H1 (cell line): ENCODE measurements at regions not wholly inside any gene's neighbourhood (a gene's known extent, or its start where the extent isn't known, plus 50 kb on each side); places are given as distances from the start of the nearest gene placed in this dataset.

Source experiments
- CTCF ChIA-PET: fragments of 300-600 bp; sonication (Branson Sonifier 250); formaldehyde crosslinking; loops from one replicate; lab custom pipeline; 2021; ENCODE audit not compliant: partially characterized antibody; lab: Charles Lee
- POLR2A ChIA-PET: fragments of 300-600 bp; sonication (Branson Sonifier 250); formaldehyde crosslinking; loops from one replicate; lab custom pipeline; 2021; ENCODE audit warnings: inconsistent platforms; ENCODE audit not compliant: partially characterized antibody; lab: Charles Lee
- DNase-seq, 2 experiments: peaks; one replicate each; pipeline versions ENCODE4 v3.0.0 to v3.0.0-alpha.2; 2010 to 2022; ENCODE audit warnings: low spot score in 2 of 2, low read depth in 1 of 2, mixed read lengths in 1 of 2
- FAIRE-seq: peaks from 2 replicates; lab custom pipeline; 2011; peaks lifted over from hg19 to GRCh38; lab: Jason Lieb, UNC
- H2AFZ ChIP-seq: 2 replicates; pipeline ENCODE4 v1.8.1; 2012; ENCODE audit warnings: low read length, inconsistent platforms
- H2AK5ac ChIP-seq: 2 replicates; pipeline ENCODE4 v1.6.1; 2013; ENCODE audit warnings: low read depth, low read length
- H2BK120ac ChIP-seq: replicated peaks from 2 replicates; pipeline ENCODE3; 2013; ENCODE audit warnings: low read depth, low read length, inconsistent platforms
- H2BK12ac ChIP-seq: 2 replicates; pipeline ENCODE4 v1.6.1; 2013; ENCODE audit warnings: low read depth, low read length
- H2BK15ac ChIP-seq: 2 replicates; pipeline ENCODE4 v1.6.1; 2013; ENCODE audit warnings: low read length
- H2BK20ac ChIP-seq: 2 replicates; pipeline ENCODE4 v1.6.1; 2013; ENCODE audit warnings: low read length
- H2BK5ac ChIP-seq: 2 replicates; pipeline ENCODE4 v1.6.1; 2013; ENCODE audit warnings: low read depth, low read length
- H3K14ac ChIP-seq: 2 replicates; pipeline ENCODE4 v1.6.1; 2013; ENCODE audit warnings: inconsistent platforms; ENCODE audit not compliant: insufficient read length
- H3K18ac ChIP-seq: 2 replicates; pipeline ENCODE4 v1.6.1; 2013; ENCODE audit warnings: low read length; ENCODE audit errors: extremely low read depth
- H3K23ac ChIP-seq: 2 replicates; pipeline ENCODE4 v1.6.1; 2013; ENCODE audit warnings: inconsistent platforms; ENCODE audit not compliant: insufficient read length
- H3K23me2 ChIP-seq: 2 replicates; pipeline ENCODE4 v1.6.1; 2013; ENCODE audit warnings: low read depth, low read length
- H3K27ac ChIP-seq: 2 replicates; pipeline ENCODE4 v1.6.1; 2011; ENCODE audit warnings: low read depth, low read length, inconsistent platforms
- H3K27me3 ChIP-seq, 4 experiments: replicated peaks in 1 of 4; 1 replicate in 1 of 4; 2 replicates in 3 of 4; pipeline versions ENCODE4 v1.6.1 to v1.8.1; 2011 to 2013; ENCODE audit warnings: low read length in 3 of 4, mild to moderate bottlenecking in 3 of 4, inconsistent platforms in 2 of 4, mixed read lengths in 2 of 4, moderate library complexity in 1 of 4; ENCODE audit not compliant: control insufficient read depth in 3 of 4, insufficient read depth in 3 of 4; ENCODE audit errors: extremely low read depth in 1 of 4
- H3K36me3 ChIP-seq, 4 experiments: 2 replicates each; pipeline versions ENCODE4 v1.6.1 to v1.8.1; 2011 to 2013; ENCODE audit warnings: mild to moderate bottlenecking in 4 of 4, low read length in 3 of 4, moderate library complexity in 2 of 4, control low read depth in 1 of 4, inconsistent platforms in 1 of 4; ENCODE audit not compliant: insufficient read depth in 4 of 4, control insufficient read depth in 2 of 4
- H3K4ac ChIP-seq: replicated peaks from 2 replicates; pipeline ENCODE3; 2013; ENCODE audit warnings: low read length, low read depth, mixed read lengths, inconsistent platforms; ENCODE audit not compliant: insufficient read length
- H3K4me1 ChIP-seq, 4 experiments: replicated peaks in 1 of 4; 1 replicate in 1 of 4; 2 replicates in 3 of 4; pipeline versions ENCODE4 v1.6.1 to v1.8.1; 2011 to 2013; ENCODE audit warnings: low read length in 3 of 4, inconsistent platforms in 2 of 4, mixed read lengths in 1 of 4; ENCODE audit not compliant: insufficient read depth in 4 of 4, control insufficient read depth in 3 of 4
- H3K4me2 ChIP-seq, 2 experiments: 2 replicates each; pipeline versions ENCODE4 v1.6.1 to v1.8.1; 2011 to 2013; ENCODE audit warnings: low read depth in 2 of 2, low read length in 2 of 2, control low read depth in 1 of 2, inconsistent platforms in 1 of 2, mild to moderate bottlenecking in 1 of 2; ENCODE audit not compliant: insufficient read depth in 1 of 2
- H3K4me3 ChIP-seq, 4 experiments: fragments of 200-600, 300-600 bp in 1 of 4; sonication (generic), shearing (Covaris generic), sonication (Bioruptor Twin) in 1 of 4; 2 replicates each; pipeline versions ENCODE4 v1.5.1 to v1.8.1; 2011 to 2016; ENCODE audit warnings: low read length in 4 of 4, low read depth in 3 of 4, control low read depth in 2 of 4, inconsistent platforms in 2 of 4, mild to moderate bottlenecking in 2 of 4, mixed read lengths in 1 of 4, moderate library complexity in 1 of 4; ENCODE audit not compliant: insufficient read depth in 2 of 4; ENCODE audit errors: extremely low read depth in 1 of 4
- H3K56ac ChIP-seq: replicated peaks from 2 replicates; pipeline ENCODE3; 2013; ENCODE audit warnings: low read depth, mild to moderate bottlenecking, mixed read lengths, low read length, inconsistent platforms; ENCODE audit not compliant: insufficient read length
- H3K79me1 ChIP-seq: 2 replicates; pipeline ENCODE4 v1.6.1; 2013; ENCODE audit warnings: low read depth, low read length, control low read depth
- H3K79me2 ChIP-seq, 2 experiments: 2 replicates each; pipeline versions ENCODE4 v1.6.1 to v1.8.1; 2012 to 2013; ENCODE audit warnings: low read length in 2 of 2, mild to moderate bottlenecking in 2 of 2, inconsistent platforms in 1 of 2; ENCODE audit not compliant: insufficient read depth in 2 of 2, control insufficient read depth in 1 of 2
- H3K9ac ChIP-seq, 4 experiments: replicated peaks in 1 of 4; 1 replicate in 1 of 4; 2 replicates in 3 of 4; pipeline versions ENCODE4 v1.6.1 to v1.8.1; 2011 to 2013; ENCODE audit warnings: low read depth in 3 of 4, low read length in 3 of 4, control low read depth in 2 of 4, mild to moderate bottlenecking in 2 of 4, moderate library complexity in 2 of 4, inconsistent platforms in 1 of 4; ENCODE audit errors: extremely low read depth in 1 of 4
- H3K9me3 ChIP-seq, 2 experiments: 2 replicates each; pipeline versions ENCODE4 v1.6.1 to v1.8.1; 2012 to 2013; ENCODE audit warnings: mild to moderate bottlenecking in 2 of 2, moderate library complexity in 2 of 2, control low read depth in 1 of 2, inconsistent platforms in 1 of 2, low read depth in 1 of 2, low read length in 1 of 2, mixed read lengths in 1 of 2; ENCODE audit not compliant: insufficient read depth in 2 of 2
- H4K20me1 ChIP-seq, 2 experiments: replicated peaks in 1 of 2; 2 replicates each; pipeline versions ENCODE3 to v1.8.1; 2011 to 2013; ENCODE audit warnings: inconsistent platforms in 2 of 2, low read length in 2 of 2, mild to moderate bottlenecking in 1 of 2; ENCODE audit not compliant: insufficient read depth in 2 of 2, control insufficient read depth in 1 of 2
- H4K5ac ChIP-seq: 2 replicates; pipeline ENCODE4 v1.6.1; 2013; ENCODE audit warnings: low read length, low read depth, mixed read lengths, inconsistent platforms; ENCODE audit not compliant: insufficient read length
- H4K8ac ChIP-seq: 2 replicates; pipeline ENCODE4 v1.8.0; 2013; ENCODE audit warnings: mild to moderate bottlenecking, moderate library complexity, low read length, inconsistent platforms; ENCODE audit not compliant: insufficient read depth; ENCODE audit errors: extremely low read depth
- H4K91ac ChIP-seq: replicated peaks from 2 replicates; pipeline ENCODE3; 2013; ENCODE audit warnings: low read length, mixed read lengths, inconsistent platforms; ENCODE audit not compliant: insufficient read length
- CBX8 ChIP-seq: fragments of 300-800, 300-1000 bp; sonication (generic); IDR thresholded peaks from 2 replicates; pipeline ENCODE4 v1.7.1; 2016; ENCODE audit warnings: low read depth, low read length, borderline replicate concordance
- GTF2F1 ChIP-seq: IDR thresholded peaks from 2 replicates; pipeline ENCODE4 v1.6.1; 2012; ENCODE audit warnings: low read depth, low read length, improper control_type of control experiment, borderline replicate concordance
- MAFK ChIP-seq: IDR thresholded peaks from 2 replicates; pipeline ENCODE4 v1.6.1; 2012; ENCODE audit warnings: low read depth, mild to moderate bottlenecking, improper control_type of control experiment, low read length
- POLR2A ChIP-seq, 2 experiments: IDR thresholded peaks; 1 replicate in 1 of 2; 2 replicates in 1 of 2; pipeline ENCODE4 v1.6.1; 2011; ENCODE audit warnings: low read depth in 2 of 2, low read length in 2 of 2, mild to moderate bottlenecking in 2 of 2; ENCODE audit errors: control extremely low read depth in 1 of 2
- POU5F1 ChIP-seq: IDR thresholded peaks from 2 replicates; pipeline ENCODE4 v1.6.1; 2011; ENCODE audit warnings: low read depth, mild to moderate bottlenecking, low read length, moderate library complexity
- RNF2 ChIP-seq: fragments of 200-900, 300-1000 bp; sonication (generic); IDR thresholded peaks from 2 replicates; pipeline ENCODE4 v1.7.1; 2016; ENCODE audit warnings: borderline replicate concordance, low read depth, mild to moderate bottlenecking, antibody characterized with exemption, low read length; ENCODE audit not compliant: poor library complexity, severe bottlenecking; ENCODE audit errors: missing control alignments
- SIRT6 ChIP-seq: IDR thresholded peaks from one replicate; pipeline ENCODE4 v1.7.1; 2012; ENCODE audit warnings: low read length, inconsistent platforms
- SP4 ChIP-seq: IDR thresholded peaks from 2 replicates; pipeline ENCODE4 v1.6.1; 2012; ENCODE audit warnings: low read length, inconsistent platforms
- SRF ChIP-seq: IDR thresholded peaks from 2 replicates; pipeline ENCODE4 v1.6.1; 2011; ENCODE audit warnings: mild to moderate bottlenecking, low read depth, low read length, moderate library complexity
- SUZ12 ChIP-seq: fragments of 200-600 bp; sonication (generic); IDR thresholded peaks from 2 replicates; pipeline ENCODE4 v1.6.1; 2012; ENCODE audit warnings: mild to moderate bottlenecking, inconsistent platforms, low read length, moderate library complexity, mixed read lengths
- WGBS, 2 experiments: shearing (Covaris generic) in 1 of 2; methylation state at CpG; one replicate each; pipeline versions ENCODE4 v1.1.6 to v1.1.7; 2013 to 2015; ENCODE audit warnings: low lambda C conversion rate in 2 of 2, mixed read lengths in 2 of 2, inconsistent platforms in 1 of 2, low coverage in 1 of 2, missing lambda C conversion rate in 1 of 2; ENCODE audit not compliant: insufficient replicate concordance in 2 of 2, insufficient coverage in 1 of 2, insufficient read length in 1 of 2; ENCODE audit errors: extremely low coverage in 1 of 2, missing lambda C conversion rate in 1 of 2; 5-methylcytosine and 5-hydroxymethylcytosine counted together
- TF ChIP-seq, protein P1 (sequence below): IDR thresholded peaks from 2 replicates; pipeline ENCODE4 v1.6.1; 2012; ENCODE audit warnings: low read length, inconsistent platforms

DNA sequence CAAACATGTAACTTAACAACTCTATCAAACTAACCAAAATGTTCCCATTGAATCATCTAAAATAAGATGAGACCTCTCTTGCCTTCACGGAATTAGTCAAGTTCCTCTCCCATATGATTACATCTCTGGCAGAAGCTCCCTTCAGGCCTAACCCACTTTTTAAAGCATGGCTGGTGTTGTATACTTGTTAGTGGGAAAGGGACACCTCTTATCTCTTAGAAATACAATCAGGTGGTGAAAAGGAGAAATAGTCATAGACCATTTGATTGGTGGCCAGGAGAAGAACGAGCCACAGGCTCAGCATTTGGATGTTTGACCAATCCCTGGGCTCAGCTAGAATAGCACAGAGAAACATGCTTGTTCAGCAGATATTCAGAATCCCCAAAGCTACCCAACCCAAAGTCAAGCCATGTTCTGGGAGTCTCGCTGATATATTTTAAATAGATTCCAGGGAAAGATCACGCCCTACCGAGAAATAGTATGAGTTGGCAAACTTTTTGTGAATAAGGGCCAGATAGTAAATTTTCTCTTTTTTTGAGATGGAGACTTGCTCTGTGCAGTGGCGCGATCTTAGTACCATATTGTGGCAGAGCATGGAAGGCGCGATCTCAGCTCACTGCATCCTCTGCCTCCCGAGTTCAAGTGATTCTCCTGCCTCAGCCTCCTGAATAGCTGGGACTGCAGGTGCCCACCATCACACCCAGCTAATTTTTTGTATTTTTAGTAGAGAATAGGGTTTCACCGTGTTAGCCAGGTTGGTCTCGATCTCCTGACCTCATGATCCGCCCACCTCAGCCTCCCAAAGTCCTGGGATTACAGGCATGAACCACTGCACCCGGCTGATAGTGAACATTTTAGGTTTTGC lies 126.3 kb upstream of the MYLIP start:
- FAIRE-seq = no peak
- Histone ChIP-seq H2BK120ac (no peak overlapping the region), H3K9me3 (0 out of 4 replicates have a peak, but pooled peaks cover 0 to 4% of the 10 kb centered on the region in 2 experiments)
- no peak for TF ChIP-seq SRF
- no peak for TF ChIP-seq CBX8
- no peak for TF ChIP-seq SUZ12
- no peak for TF ChIP-seq MAFK
- no peak for TF ChIP-seq POU5F1
- TF ChIP-seq, protein P1, sequence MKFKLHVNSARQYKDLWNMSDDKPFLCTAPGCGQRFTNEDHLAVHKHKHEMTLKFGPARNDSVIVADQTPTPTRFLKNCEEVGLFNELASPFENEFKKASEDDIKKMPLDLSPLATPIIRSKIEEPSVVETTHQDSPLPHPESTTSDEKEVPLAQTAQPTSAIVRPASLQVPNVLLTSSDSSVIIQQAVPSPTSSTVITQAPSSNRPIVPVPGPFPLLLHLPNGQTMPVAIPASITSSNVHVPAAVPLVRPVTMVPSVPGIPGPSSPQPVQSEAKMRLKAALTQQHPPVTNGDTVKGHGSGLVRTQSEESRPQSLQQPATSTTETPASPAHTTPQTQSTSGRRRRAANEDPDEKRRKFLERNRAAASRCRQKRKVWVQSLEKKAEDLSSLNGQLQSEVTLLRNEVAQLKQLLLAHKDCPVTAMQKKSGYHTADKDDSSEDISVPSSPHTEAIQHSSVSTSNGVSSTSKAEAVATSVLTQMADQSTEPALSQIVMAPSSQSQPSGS = no peak
- TF ChIP-seq GTF2F1 = no peak
- TF ChIP-seq RNF2 = no peak
- no peak for TF ChIP-seq SP4
- TF ChIP-seq POLR2A (IDR thresholded peaks at IDR 0.05; ENCODE audit: control extremely low read depth in 1 of 2, low read depth in 2 of 2, low read length in 2 of 2) = no peak
- no peak for TF ChIP-seq SIRT6

More for the DNA sequence above, 126.3 kb upstream of the MYLIP start:
- Histone ChIP-seq H3K27ac (no peak overlapping the region), H3K18ac (no peak overlapping the region), H2BK20ac (no peak overlapping the region), H2BK15ac (no peak overlapping the region), H3K79me2 (no peaks in the 10 kb centered on the region), H2AFZ (no peak overlapping the region), H3K36me3 (no peaks in the 10 kb centered on the region), H2AK5ac (no peak overlapping the region), H4K8ac (no peak overlapping the region), H3K14ac (no peak overlapping the region), H3K27me3 (no peaks in the 10 kb centered on the region; a peak in 2 of 7 replicates), H4K20me1 (no peaks in the 10 kb centered on the region), H3K4me1 (peaks cover 0 to 11% (median under 1%) of the 10 kb centered on the region in 4 experiments; a peak in 4 of 7 replicates), H3K56ac (no peak overlapping the region), H3K4me2 (no peak overlapping the region), H3K23me2 (no peaks in the 10 kb centered on the region), H3K4me3 (no peak overlapping the region), H3K79me1 (no peaks in the 10 kb centered on the region), H2BK5ac (no peak overlapping the region), H3K23ac (no peak overlapping the region), H4K5ac (no peak overlapping the region), H4K91ac (no peak overlapping the region), H3K9ac (no peak overlapping the region), H3K4ac (no peak overlapping the region), H2BK12ac (no peak overlapping the region)
- 97% methylated on average over 14 of the region's 14 CpGs; no CpG with 5 or more reads in 1 of the 2 experiments for WGBS, 2 experiments
- ChIA-PET CTCF (no interaction called here), POLR2A (no interaction called here)
- no peak for DNase-seq
